GM23248 (cell line): ENCODE measurements at regions not wholly inside any gene's neighbourhood (a gene's known extent, or its start where the extent isn't known, plus 50 kb on each side); places are given as distances from the start of the nearest gene placed in this dataset.

ENCODE experiments used
- EZH2 ChIP-seq: fragments of 200-600 bp; sonication (generic); IDR thresholded peaks from 2 replicates; pipeline ENCODE4 v1.6.1; 2018; ENCODE audit warnings: antibody characterized with exemption, mild to moderate bottlenecking; ENCODE audit not compliant: insufficient read depth, poor library complexity, severe bottlenecking
- EZH2phosphoT487 ChIP-seq: fragments of 200-600 bp; sonication (generic); IDR thresholded peaks from 2 replicates; pipeline ENCODE4 v1.6.1; 2018; ENCODE audit warnings: antibody characterized with exemption, moderate library complexity, mild to moderate bottlenecking, low read depth; ENCODE audit not compliant: insufficient read depth

- no peak for TF ChIP-seq EZH2
- TF ChIP-seq EZH2phosphoT487: no peak
Measured at GRCh38 chr10:53013201-53013810, 240.7 kb upstream of the MBL2 start.
